HG03175 (cell line): ENCODE measurements at regions not wholly inside any gene's neighbourhood (a gene's known extent, or its start where the extent isn't known, plus 50 kb on each side); places are given as distances from the start of the nearest gene placed in this dataset.

ENCODE experiments used
- ATAC-seq: cut with Tn5 transposase; IDR thresholded peaks from one replicate; pipeline ENCODE4 v1.9.1; 2021; ENCODE audit warnings: mild to moderate bottlenecking, moderate library complexity; ENCODE audit not compliant: unreplicated experiment

GRCh38 chr13:29959603-29960002, 109.2 kb upstream of the UBL3 start:
- no peak for ATAC-seq

- no peak for ATAC-seq
Observed at GRCh38 chr13:29959086-29959485, 108.7 kb upstream of the UBL3 start.

- ATAC-seq = no peak
Observed at GRCh38 chr13:29958476-29958875, 108.1 kb upstream of the UBL3 start.

- no peak for ATAC-seq
Observed at GRCh38 chr13:29957320-29957719, 106.9 kb upstream of the UBL3 start.

GRCh38 chr13:29956853-29957252, 106.4 kb upstream of the UBL3 start:
- no peak for ATAC-seq

- no peak for ATAC-seq
Observed at GRCh38 chr13:29955137-29955650, 104.8 kb upstream of the UBL3 start.

- no peak for ATAC-seq
Observed at GRCh38 chr13:29954082-29955028, 103.9 kb upstream of the UBL3 start.

GRCh38 chr13:29953542-29953941, 103.1 kb upstream of the UBL3 start:
- ATAC-seq = no peak

GRCh38 chr13:29952245-29952644, 101.8 kb upstream of the UBL3 start:
- no peak for ATAC-seq

- no peak for ATAC-seq
Observed at GRCh38 chr13:29948791-29949190, 98.4 kb upstream of the UBL3 start.

GRCh38 chr13:29948244-29948643, 97.8 kb upstream of the UBL3 start:
- ATAC-seq = no peak

- no peak for ATAC-seq
Observed at GRCh38 chr13:29947839-29948238, 97.4 kb upstream of the UBL3 start.

GRCh38 chr13:29946093-29946492, 95.7 kb upstream of the UBL3 start:
- ATAC-seq = no peak

GRCh38 chr13:29943686-29944085, 93.3 kb upstream of the UBL3 start:
- ATAC-seq = no peak

GRCh38 chr13:29943273-29943672, 92.9 kb upstream of the UBL3 start:
- ATAC-seq = no peak

- no peak for ATAC-seq
Observed at GRCh38 chr13:29940715-29941114, 90.3 kb upstream of the UBL3 start.

GRCh38 chr13:29939158-29939557, 88.7 kb upstream of the UBL3 start:
- ATAC-seq = no peak

GRCh38 chr13:29937841-29938240, 87.4 kb upstream of the UBL3 start:
- ATAC-seq = no peak

GRCh38 chr13:29937379-29937778, 87.0 kb upstream of the UBL3 start:
- no peak for ATAC-seq

- ATAC-seq = no peak
Observed at GRCh38 chr13:29936956-29937355, 86.5 kb upstream of the UBL3 start.

- ATAC-seq = peak; percentile 1
Observed at GRCh38 chr13:29936051-29936813, 85.8 kb upstream of the UBL3 start.
